HG03159 (cell line): ENCODE measurements at regions not wholly inside any gene's neighbourhood (a gene's known extent, or its start where the extent isn't known, plus 50 kb on each side); places are given as distances from the start of the nearest gene placed in this dataset.
"Not testable (repeated sequence)": the region's sequence is repeated elsewhere in the genome, so short reads cannot be mapped to it uniquely, and the experiment has no call there.

Experiments used
- ATAC-seq: cut with Tn5 transposase; IDR thresholded peaks from one replicate; pipeline ENCODE4 v1.9.1; 2021; ENCODE audit warnings: mild to moderate bottlenecking, moderate library complexity; ENCODE audit not compliant: unreplicated experiment

- ATAC-seq, result no peak
Measured at GRCh38 chr7:93048136-93048930, 69.4 kb downstream of the SAMD9 start.

- no peak for ATAC-seq
Measured at GRCh38 chr7:93047514-93048099, 70.2 kb downstream of the SAMD9 start.

GRCh38 chr7:93046641-93047040, 71.1 kb downstream of the SAMD9 start:
- no peak for ATAC-seq

- ATAC-seq, result no peak
Measured at GRCh38 chr7:93044147-93044810, 73.5 kb downstream of the SAMD9 start.

- ATAC-seq, result no peak
Measured at GRCh38 chr7:93043385-93043985, 74.3 kb downstream of the SAMD9 start.

- no peak for ATAC-seq
Measured at GRCh38 chr7:93040355-93040754, 77.4 kb downstream of the SAMD9 start.

GRCh38 chr7:93039786-93040185, 78.0 kb downstream of the SAMD9 start:
- no peak for ATAC-seq

GRCh38 chr7:93039282-93039681, 78.5 kb downstream of the SAMD9 start:
- ATAC-seq, result no peak

GRCh38 chr7:93036807-93037206, 81.0 kb downstream of the SAMD9 start:
- ATAC-seq, result peak; percentile 91

GRCh38 chr7:93036149-93036640, 81.6 kb downstream of the SAMD9 start:
- ATAC-seq, result peak; percentile 2

GRCh38 chr7:93031795-93032194, 86.0 kb downstream of the SAMD9 start:
- no peak for ATAC-seq

- no peak for ATAC-seq
Measured at GRCh38 chr7:93030605-93031225, 87.1 kb downstream of the SAMD9 start.

- no peak for ATAC-seq
Measured at GRCh38 chr7:93029056-93029455, 88.7 kb downstream of the SAMD9 start.

- no peak for ATAC-seq
Measured at GRCh38 chr7:93028610-93029009, 89.2 kb downstream of the SAMD9 start.

- ATAC-seq, result no peak
Measured at GRCh38 chr7:93027044-93027443, 90.7 kb downstream of the SAMD9 start.

GRCh38 chr7:93026425-93026824, 91.4 kb downstream of the SAMD9 start:
- no peak for ATAC-seq

- no peak for ATAC-seq
Measured at GRCh38 chr7:93025389-93025788, 92.4 kb downstream of the SAMD9 start.

- ATAC-seq, result not testable (repeated sequence)
Measured at GRCh38 chr7:93022931-93023478, 94.8 kb downstream of the SAMD9 start.

GRCh38 chr7:93021748-93022147, 96.0 kb downstream of the SAMD9 start:
- ATAC-seq, result no peak

- ATAC-seq, result no peak
Measured at GRCh38 chr7:93018716-93019115, 99.1 kb downstream of the SAMD9 start.
